DND-41 (cell line): ENCODE measurements at regions not wholly inside any gene's neighbourhood (a gene's known extent, or its start where the extent isn't known, plus 50 kb on each side); places are given as distances from the start of the nearest gene placed in this dataset.

Experiments
- CTCF ChIP-seq: IDR thresholded peaks from 2 replicates; pipeline ENCODE4 v1.5.1; 2012; ENCODE audit warnings: borderline replicate concordance, low read length, moderate library complexity, mild to moderate bottlenecking; ENCODE audit not compliant: poor library complexity, severe bottlenecking; ENCODE audit errors: extremely low read depth
- EZH2 ChIP-seq: IDR thresholded peaks from 3 replicates; pipeline ENCODE4 v1.6.1; 2012; ENCODE audit warnings: borderline replicate concordance, low read depth, mild to moderate bottlenecking, moderate library complexity, low read length, inconsistent platforms; ENCODE audit not compliant: severe bottlenecking

GRCh38 chr2:160822006-160822405 is 328.4 kb upstream of the RBMS1 start:
- no peak for TF ChIP-seq EZH2
- no peak for TF ChIP-seq CTCF
